GM21619 (cell line): ENCODE measurements at regions not wholly inside any gene's neighbourhood (a gene's known extent, or its start where the extent isn't known, plus 50 kb on each side); places are given as distances from the start of the nearest gene placed in this dataset.

ENCODE experiments used
- ATAC-seq: cut with Tn5 transposase; IDR thresholded peaks from one replicate; pipeline ENCODE4 v1.9.1; 2021; ENCODE audit not compliant: unreplicated experiment

DNA sequence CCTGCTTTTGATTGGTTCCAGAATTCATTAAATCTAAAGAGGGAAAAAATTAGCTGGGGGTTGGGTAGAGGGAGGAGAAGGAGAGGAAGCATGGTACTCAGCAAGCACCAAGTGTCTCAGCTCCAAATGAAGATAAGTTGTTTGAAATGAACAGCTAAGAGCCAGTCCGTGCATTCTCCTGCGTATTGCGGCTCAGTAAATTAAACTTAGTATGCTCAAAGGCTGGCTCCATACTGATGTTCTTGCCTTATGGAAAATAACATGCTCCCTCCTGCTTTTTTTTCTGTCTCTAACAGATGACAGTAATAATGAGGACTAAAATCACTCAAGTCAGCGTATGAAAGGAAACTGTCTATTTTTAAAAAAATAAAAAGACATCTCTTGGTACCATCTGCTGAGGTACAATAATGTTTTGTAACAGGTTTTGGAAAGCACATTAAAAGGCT lies 161.0 kb downstream of the SPATA31D1 start:
- no peak for ATAC-seq

DNA sequence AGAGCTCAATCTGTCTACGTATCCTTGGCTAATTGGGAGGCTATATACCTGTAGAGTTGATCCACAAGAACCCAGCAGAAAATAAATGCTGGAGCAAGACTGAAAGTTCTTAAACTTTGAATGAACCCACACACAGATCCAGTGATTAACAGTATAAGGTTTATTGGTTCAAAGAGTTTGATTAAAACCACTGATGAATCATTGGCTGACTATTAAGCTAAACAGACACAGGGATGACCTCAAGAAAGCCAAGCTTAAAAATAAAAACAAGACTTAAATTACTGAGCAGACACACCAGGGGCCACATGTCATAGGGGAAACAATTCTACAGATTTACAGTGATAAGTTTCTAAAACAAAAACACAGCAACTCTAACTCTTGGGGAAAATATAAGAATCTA lies 163.6 kb downstream of the SPATA31D1 start:
- no peak for ATAC-seq

- ATAC-seq, result peak; percentile 81
Measured at GRCh38 chr9:82153032-82153431, 164.5 kb downstream of the SPATA31D1 start.

DNA sequence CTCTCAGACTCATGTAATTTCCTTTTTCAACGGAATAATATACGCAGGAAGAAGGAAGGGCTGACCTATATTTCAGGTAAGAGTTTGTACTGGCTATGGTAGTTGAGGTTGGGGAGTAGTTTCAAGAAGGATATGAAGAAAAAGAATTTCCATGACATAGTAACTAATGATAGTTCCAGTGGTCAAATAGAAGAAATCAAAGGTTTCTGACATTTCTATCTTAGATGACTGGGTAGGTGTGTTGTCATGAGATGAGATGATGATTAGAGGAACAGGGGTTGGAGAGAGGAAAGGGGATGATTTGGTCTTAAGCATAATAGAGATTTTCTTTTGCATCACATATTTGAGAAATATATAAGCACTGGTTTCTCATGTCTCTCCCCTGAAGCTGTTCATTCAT lies 166.0 kb downstream of the SPATA31D1 start:
- no peak for ATAC-seq

GRCh38 chr9:82161876-82162275 lies 173.3 kb downstream of the SPATA31D1 start:
- no peak for ATAC-seq

DNA sequence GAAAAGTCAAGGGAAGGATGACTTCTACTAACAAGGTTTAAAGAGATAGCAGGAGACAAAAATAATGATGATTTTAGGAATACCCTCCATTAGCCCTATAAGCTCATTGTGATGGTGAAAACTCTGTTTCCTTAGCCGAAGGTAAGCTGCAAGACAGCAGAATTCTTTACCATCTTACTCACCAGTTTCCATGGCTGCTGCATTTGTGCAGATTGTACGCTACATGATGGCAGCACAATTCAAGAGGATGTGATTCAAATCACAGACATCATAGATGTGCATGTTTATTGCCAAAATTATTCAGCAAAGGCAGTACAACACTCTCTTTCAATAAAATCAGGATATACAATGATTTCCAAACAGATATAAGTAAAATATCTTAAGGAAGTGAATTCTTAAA lies 175.6 kb downstream of the SPATA31D1 start:
- no peak for ATAC-seq

- no peak for ATAC-seq
Measured at GRCh38 chr9:82167296-82167695, 178.7 kb downstream of the SPATA31D1 start.

DNA sequence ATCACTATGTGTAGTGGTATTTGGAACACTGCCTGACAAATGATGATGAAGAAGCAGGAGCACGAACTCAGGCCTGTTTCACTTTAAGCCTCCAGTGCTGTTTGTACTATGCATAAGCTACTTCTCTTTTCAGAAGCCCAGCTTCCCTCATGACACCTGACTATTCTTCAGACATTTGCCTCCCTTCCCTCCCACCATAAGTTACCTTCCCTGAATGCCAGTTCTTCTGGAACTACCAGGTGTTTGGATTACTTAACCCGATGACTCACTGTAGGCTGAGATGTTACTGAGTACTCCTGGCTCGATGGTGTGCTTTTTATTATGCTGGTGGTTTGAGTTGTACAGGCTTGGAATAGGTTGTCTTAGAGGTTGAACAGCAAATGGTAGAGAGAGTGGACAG lies 180.0 kb downstream of the SPATA31D1 start:
- ATAC-seq, result no peak

GRCh38 chr9:82170866-82171265 lies 182.3 kb downstream of the SPATA31D1 start:
- ATAC-seq, result no peak

DNA sequence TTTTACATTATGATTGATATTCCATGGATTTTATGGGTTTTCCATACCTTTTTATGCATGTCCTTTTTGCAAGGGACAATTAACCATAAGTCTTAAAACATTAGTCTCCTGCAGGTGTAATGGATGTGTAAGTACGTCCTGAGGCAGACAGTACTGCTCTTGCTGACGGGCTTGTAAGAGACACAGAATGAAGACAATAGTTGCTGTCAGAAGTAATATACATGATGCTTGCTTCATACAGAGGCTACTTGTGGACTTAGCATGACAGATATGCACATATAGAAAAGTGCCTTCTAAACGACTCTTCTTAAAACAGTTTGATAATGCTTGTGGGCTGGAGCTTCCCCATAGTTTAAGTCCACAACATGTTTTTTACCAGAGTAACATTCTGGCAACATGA lies 182.7 kb downstream of the SPATA31D1 start:
- no peak for ATAC-seq

DNA sequence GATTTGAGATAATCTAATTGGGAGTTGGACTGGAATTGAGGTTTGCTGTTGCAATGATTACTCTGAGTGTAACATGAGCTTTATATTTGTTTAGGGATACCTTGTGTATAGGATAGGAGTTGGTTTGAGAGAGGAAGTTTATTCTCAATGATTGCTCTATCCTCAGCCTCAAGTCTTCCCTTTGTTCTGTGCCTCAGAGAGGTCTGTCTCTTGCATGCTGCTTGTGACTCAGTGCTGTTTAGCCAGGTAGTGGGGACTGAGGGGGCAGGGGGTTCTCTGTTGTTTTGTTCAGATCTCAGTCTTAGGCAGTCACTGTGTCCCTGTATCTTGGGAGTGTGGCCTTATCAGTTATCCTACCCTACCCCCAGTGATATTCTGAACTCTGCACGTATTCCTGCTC lies 192.1 kb downstream of the SPATA31D1 start:
- ATAC-seq, result no peak

GRCh38 chr9:82183181-82183860 lies 194.7 kb downstream of the SPATA31D1 start:
- no peak for ATAC-seq

GRCh38 chr9:82184524-82184923 lies 196.0 kb downstream of the SPATA31D1 start:
- peak; percentile 89 for ATAC-seq

GRCh38 chr9:82188817-82189216 lies 200.2 kb downstream of the SPATA31D1 start:
- ATAC-seq, result no peak

- no peak for ATAC-seq
Measured at GRCh38 chr9:82191082-82191770, 202.7 kb downstream of the SPATA31D1 start.

GRCh38 chr9:82192211-82192610 lies 203.6 kb downstream of the SPATA31D1 start:
- no peak for ATAC-seq

DNA sequence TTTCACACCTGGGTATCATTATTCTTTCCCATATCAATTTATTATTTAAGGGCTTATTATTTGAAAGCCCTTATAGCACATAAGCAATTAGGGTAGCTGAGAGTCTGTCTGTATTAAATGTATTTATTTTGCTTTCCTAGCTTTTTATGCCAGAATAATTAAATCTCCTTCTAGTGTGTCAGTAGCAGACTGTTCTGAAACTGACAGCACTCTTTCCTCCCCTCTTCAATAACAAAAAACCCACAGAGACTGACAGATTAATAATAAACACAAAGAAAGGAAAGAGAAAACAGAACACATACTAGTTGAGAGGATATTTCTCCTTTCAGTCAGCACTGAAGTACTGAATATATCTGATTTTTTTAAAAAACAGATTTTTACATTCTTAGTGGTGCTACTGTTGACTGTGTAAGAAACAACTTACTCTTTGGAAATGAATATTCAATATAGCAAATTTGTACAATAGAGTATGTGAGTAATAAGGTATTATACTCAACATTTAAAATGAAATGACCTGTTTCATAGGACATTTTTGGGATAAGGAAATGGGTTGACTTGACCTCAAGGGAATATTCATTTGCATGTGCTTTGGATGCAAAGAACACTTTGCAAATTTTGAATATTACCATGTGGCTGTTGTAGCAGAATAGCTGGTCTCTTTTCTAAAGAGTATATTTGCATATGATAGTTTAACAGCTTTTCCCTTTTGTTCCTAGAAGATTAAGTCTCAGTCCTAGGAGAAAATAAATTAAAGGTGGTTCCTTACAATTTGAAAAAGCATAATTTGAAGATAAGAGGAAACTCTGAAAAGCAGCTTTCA lies 208.3 kb downstream of the SPATA31D1 start:
- ATAC-seq, result no peak

GRCh38 chr9:82201196-82201595 lies 212.6 kb downstream of the SPATA31D1 start:
- ATAC-seq, result no peak

- no peak for ATAC-seq
Measured at GRCh38 chr9:82202808-82203207, 214.2 kb downstream of the SPATA31D1 start.

DNA sequence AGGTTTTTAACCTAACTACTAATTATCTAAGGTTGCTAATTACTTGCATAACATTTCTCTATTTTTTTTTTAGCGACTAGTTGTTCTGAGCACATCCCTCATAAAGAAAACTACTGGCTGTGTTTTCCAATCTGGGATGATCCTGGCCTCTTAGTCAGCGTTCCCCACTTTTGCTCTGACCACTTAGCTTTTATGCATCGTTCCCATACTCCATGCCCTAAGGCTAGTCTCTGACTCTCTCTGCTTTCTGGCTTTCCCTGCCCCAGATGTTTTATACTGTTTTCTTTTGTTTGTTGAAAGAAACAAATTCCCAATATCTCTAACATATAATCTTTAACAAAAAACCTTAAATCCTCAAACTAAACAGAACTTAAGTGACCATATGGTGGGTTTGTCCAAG lies 217.9 kb downstream of the SPATA31D1 start:
- no peak for ATAC-seq

DNA sequence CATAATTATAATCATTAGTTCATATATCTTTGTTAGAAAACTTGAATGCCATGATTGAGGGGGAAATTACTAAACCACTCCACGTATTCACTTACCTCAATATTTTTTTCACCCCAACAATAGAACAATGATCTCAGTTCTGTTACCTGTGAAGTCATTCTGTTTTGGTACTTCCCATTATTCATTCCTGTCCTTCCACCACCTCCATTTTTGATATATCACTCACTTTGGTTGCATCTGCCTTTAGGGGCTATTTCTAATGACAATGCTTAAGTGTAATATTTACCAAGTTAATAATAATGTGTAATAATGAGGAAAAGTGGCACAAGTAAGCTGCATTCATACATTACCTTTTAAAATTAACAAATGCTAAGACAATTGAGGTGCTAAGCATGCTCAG lies 218.4 kb downstream of the SPATA31D1 start:
- ATAC-seq, result no peak
